Central memory CD4-positive, alpha-beta T cell (primary cell): ENCODE measurements at regions not wholly inside any gene's neighbourhood (a gene's known extent, or its start where the extent isn't known, plus 50 kb on each side); places are given as distances from the start of the nearest gene placed in this dataset.

Source experiments
- DNase-seq: peaks from one replicate; pipeline ENCODE4 v3.0.0; 2022

DNA sequence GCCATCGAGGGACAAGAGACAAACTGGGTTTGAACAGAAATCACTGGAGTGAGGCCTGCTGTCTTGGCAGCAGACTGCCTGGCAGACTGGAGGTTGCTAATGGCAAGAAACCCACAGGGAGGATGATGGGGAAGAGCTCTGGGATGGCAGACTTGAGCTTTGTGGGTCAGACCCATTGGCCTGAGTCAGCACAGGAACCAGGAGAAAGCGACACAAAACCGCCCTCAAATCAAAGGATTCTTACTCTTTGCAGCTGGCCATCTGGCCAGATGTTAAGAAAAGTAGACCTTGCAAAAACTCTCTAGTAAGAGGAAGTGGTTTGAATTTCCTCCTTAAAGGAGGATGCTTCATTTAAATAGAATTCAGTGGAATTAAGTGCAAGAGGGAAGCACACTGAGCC lies 195.2 kb upstream of the JUN start:
- no peak for DNase-seq

DNA sequence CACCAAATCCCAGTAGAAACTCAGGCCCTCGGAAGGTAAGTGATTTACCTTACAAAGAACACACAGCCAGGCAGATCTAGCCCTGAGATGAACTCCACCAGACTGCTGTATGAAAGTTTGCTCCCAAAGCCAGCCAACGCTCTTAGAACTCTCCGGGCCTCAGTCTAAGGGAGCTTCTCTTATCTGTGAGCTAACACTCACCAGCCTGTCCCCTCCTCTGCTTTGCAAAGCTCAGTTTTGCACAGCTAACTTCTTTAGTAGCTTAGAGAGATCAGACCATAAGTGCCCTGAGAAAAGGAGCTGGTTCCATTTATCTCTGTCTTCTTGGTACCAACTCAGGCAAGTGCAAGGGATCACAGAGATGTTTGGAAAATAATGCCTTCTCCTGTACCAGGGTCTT lies 195.8 kb upstream of the JUN start:
- no peak for DNase-seq

- no peak for DNase-seq
These were observed 197.5 kb upstream of the JUN start for GRCh38 chr1:58981392-58981791.

GRCh38 chr1:58982259-58982998 lies 198.6 kb upstream of the JUN start:
- DNase-seq = no peak

DNA sequence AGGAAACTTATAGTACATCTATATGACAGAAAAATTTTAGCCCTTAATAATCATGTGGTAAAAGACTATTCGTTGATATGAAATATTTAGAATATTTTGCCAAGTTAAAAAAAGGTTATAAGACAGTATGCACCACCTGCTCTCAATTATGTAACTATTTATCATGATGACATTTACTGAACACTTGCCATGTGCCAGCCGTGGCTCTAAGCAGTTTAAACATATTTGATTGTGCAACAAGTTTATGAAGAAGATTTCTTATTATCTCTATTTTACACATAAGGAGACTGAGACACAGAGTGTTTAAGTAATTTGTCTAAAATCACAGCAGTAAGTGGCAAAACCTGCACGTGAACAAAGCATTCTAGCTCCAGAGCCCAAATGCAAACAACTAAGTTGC lies 199.3 kb upstream of the JUN start:
- no peak for DNase-seq

DNA sequence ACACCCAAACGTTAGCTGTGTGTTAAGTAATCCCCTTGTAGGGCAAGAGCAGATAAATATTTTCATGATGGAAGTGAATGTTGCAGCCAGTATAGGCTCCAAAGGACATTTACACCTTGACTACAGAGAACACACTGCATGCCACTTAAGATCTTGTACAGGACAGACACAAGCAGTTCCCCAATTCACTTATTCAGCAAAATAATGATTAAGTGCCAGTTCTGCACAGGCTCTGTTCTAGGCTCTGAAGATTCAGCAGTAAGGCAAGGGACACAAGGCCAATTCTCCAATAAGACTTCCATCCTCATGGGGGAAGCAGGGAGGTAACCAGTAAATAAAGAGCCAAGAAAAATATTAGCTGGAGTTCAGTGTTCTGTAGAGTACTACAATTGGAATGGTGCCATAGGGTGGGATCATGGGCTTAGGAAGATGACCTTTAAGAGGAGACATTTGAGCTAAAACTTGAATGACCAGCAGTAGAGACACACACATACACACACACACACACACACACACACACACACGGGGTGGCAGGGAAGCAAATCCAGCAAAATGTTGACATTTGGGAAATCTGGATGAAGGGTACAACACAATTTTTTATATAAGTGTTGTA lies 199.9 kb upstream of the JUN start:
- no peak for DNase-seq

DNA sequence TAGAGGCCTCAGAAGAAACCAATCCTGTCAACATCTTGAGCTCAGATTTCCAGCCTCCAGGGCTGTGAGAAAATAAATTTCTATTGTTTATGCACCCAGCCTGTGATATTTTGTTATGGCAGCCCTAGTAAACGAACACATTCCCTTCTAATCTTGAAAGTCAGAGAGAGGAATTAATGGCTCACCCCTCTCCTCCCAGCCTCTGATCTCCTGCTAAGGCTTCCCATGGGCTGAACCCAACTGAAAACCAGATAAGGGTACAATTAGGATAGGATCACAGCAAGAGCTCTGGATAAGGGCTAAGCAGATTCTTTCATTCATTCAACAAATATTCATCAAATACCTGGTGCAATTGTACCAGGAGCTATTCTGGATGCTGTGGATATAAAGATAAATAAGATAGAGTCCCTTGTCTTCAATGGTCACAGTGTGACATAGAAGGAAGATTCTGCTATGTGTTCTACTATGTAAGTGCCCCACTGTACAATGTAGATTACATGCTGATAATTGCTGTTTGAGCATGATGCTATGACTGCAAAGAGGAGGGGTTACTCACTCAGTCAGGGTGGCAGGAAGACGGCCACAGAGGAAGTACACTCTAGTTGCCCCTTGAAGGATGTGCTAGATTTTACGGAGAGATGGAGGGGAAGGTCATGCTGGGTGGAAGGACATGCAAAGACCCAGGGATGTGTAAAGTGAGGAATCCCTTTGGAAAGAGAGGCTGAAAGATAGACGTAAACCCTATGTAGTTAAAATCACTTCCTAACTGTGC lies 203.3 kb upstream of the JUN start:
- peak; percentile 8 for DNase-seq

DNA sequence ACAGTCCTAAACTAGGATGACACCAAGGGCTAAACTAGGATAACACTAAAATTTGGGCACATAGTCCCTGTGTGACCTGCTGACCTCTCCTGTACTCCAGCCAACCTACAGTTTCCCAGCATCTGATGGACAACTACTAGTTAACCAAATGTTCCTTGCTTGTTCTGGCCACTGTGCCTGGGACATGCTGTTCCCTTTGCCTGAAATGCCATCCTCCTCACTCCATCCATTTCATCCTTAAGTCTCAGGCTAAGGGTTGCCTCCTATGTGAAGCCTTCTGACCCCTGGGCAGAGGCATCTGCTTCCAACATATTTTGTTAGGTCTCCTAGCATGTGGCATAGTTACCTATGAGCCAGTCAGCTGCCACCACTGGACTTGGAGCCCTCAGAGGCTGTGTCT lies 204.9 kb upstream of the JUN start:
- no peak for DNase-seq

DNA sequence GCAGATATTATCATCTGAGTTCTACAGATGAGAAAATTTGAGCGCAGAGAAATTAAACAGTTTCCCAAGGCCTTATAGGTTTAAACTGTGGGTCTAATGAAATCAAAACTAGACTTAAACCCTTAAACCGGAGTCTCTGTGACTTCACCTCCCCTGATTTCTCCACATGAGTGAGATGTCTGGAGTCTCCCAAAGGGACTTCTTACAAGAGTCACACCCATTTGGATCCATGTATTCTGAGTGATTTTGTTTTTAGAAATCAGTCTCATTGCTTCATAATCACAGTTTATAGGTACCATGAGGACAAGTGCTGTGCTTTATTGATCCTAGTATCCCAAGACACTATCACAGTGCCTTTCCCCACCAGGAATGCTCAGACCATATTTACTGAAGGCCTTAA lies 206.0 kb upstream of the JUN start:
- DNase-seq = no peak

- DNase-seq = no peak
These were observed 207.5 kb upstream of the JUN start for GRCh38 chr1:58991305-58991704.

DNA sequence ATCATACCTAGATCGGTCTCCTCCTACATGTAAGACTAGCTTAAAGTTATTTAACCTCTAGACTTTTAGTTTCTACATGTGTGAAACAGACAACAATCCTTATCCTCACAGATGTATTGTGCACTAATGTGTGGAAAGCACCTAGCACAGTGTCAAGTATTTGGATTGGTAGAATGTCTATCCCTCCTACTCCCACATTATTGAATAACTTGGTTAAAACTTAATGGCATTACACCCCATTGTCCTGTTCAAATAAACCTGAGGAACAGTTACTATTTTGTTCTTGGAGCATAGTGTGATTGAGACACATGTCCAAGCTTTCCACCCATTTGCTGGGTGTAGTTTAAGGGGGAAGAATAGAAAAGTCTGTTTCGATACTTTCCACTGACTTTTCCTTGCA lies 208.8 kb upstream of the JUN start:
- DNase-seq = no peak

DNA sequence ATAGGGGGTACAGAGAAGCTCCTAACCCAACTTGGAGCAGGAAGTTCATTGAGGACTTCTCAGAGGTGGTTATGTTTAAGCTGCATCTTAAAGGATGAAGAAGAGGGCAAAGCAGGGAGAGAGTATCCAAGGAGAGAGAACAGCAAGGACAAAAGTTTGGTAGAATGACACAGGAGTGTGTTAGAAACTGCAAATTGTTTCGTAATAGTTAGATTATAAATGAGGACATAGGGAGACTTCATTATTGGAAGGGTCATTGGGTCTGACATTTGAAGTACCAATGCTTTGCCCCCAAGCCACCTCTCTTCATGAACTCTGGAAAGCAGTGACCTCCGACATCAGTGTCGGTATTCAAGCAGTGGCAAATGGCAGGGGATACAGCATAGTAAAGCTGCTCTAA lies 209.6 kb upstream of the JUN start:
- no peak for DNase-seq

- DNase-seq = no peak
These were observed 210.8 kb upstream of the JUN start for GRCh38 chr1:58994664-58995063.

GRCh38 chr1:58996341-58997059 lies 212.7 kb upstream of the JUN start:
- DNase-seq = no peak

DNA sequence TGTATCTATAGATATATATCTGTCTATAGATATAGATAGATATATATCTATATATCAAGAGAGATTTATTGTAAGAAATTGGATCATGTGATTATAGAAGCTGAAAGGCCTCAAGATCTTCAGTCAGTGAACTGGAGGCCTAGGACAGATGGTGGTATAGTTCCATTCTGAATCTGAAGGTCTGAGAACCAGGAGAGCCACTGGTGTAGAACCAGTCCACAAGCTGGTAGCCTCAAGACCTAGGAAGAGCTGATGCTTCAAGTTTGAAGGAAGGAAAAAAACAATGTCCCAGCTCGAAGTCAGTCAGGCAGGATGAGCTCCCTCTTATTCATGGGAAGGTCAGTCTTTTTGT lies 213.2 kb upstream of the JUN start:
- no peak for DNase-seq

GRCh38 chr1:58997637-58998036 lies 213.8 kb upstream of the JUN start:
- no peak for DNase-seq

GRCh38 chr1:58999676-59000075 lies 215.8 kb upstream of the JUN start:
- DNase-seq = no peak

DNA sequence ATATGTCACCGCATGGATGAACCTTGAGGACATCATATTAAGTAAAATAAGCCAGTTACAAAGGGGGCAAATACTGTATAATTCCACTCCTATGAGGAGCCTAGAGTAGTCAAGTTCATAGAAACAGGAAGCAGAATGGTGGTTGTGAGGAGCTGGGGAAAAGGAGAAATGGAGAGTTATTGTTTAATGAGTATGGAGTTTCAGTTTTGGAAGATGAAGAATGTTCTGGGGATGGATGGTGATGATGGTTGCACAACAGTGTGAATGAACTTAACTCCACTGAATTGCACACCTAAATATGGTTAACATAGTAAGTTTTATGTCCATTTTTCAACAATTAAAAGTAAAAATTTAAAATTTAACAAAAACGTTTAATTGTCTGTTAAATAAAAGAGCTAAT lies 220.9 kb upstream of the JUN start:
- DNase-seq = no peak

GRCh38 chr1:59005491-59006288 lies 221.8 kb upstream of the JUN start:
- no peak for DNase-seq

DNA sequence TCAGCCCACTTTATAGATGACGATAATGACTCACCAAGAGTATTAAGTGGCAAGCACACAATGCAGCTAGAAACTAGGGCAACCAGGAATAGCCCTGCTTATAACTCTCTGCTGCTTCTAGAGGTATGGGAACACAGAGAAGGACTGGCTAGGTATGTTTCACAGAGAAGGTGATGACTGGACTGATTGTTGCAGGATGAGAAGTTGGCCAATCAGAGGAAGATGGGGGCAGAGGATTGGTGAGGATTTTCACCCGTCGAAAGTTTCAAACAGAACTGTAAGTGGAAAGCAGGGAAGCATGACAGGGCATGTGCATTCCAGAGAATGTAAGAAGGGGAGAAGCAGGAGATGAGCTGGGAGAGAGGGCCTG lies 222.4 kb upstream of the JUN start:
- no peak for DNase-seq

DNA sequence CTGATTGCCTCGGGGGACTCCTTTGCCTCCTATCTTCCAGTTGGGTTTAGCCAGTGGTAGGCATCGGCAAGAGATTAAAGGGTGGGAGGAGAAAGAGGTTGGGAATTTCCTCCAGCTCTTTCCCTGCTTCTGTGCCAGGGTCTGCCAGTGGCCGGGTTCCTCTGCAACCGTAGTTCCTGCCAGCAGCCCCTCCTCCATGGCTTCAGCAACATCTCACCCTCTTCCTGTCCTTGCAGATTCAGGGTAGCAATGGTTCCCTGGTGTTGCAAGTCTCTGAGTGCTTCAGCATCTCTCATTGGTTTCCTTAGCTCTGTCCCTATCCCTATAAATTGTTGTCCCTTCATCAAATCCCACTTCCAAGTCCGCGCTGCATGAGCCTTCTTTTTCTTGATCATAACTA lies 223.1 kb upstream of the JUN start:
- no peak for DNase-seq

- DNase-seq = no peak
These were observed 223.6 kb upstream of the JUN start for GRCh38 chr1:59007429-59007819.
